Mesodermal cell (in vitro differentiated cells): ENCODE measurements at regions not wholly inside any gene's neighbourhood (a gene's known extent, or its start where the extent isn't known, plus 50 kb on each side); places are given as distances from the start of the nearest gene placed in this dataset.

Source experiments
- H3K27ac ChIP-seq: 2 replicates; pipeline ENCODE4 v1.7.0; 2013; ENCODE audit warnings: mild to moderate bottlenecking, low read depth, low read length, moderate library complexity; ENCODE audit not compliant: severe bottlenecking
- H3K36me3 ChIP-seq: 2 replicates; pipeline ENCODE4 v1.7.1; 2013; ENCODE audit warnings: mild to moderate bottlenecking, low read length, moderate library complexity; ENCODE audit not compliant: control insufficient read depth, insufficient read depth
- H3K4me1 ChIP-seq: one replicate; pipeline ENCODE4 v1.7.1; 2013; ENCODE audit warnings: mild to moderate bottlenecking, low read length; ENCODE audit not compliant: insufficient read depth, control insufficient read depth, poor library complexity, severe bottlenecking
- H3K4me3 ChIP-seq: 2 replicates; pipeline ENCODE4 v1.7.0; 2013; ENCODE audit warnings: low read length, control low read depth, mild to moderate bottlenecking; ENCODE audit not compliant: insufficient read depth, poor library complexity, severe bottlenecking; ENCODE audit errors: extremely low read depth
- H3K9me3 ChIP-seq: 2 replicates; pipeline ENCODE4 v1.7.1; 2013; ENCODE audit warnings: mild to moderate bottlenecking, low read length, moderate library complexity; ENCODE audit not compliant: control insufficient read depth
- WGBS, 2 experiments: methylation state at CpG; one replicate each; pipeline ENCODE4 v1.1.5; 2013; ENCODE audit warnings: missing lambda C conversion rate in 2 of 2; ENCODE audit not compliant: insufficient coverage in 2 of 2; 5-methylcytosine and 5-hydroxymethylcytosine counted together

DNA sequence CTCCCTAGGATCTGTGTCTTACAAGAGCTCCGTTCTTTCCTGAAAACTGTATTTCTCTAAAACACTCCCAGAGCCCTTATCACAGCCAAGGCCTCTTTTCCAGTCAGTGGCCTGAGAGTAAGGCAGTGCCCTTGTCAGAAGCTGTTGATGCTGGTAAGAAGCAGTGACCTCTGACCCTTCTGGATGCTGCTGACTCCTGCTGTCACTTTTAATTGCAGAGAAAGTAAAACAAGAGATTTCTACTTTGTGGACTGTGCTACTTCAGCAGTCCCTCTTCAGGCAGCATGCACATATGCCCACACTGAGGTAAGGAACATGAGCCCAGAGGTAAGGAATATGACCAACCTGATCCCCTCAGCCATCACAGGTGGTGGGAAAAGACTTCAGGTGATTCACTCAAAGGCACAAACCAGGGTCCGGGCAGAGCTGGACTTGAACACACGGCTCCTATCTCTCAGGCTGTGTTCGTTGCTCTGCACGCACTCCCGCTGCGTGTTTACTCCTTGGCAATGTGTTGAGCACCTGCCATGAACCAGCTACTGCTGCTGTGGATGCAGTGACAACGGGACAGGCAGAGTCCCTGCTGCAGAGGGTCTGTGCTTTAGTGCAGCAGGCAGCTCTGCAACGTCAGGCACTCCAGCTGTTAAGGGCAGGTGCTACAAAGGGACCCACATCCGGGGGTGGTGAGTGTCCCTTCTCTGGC is 201.9 kb upstream of the CST7 start:
- 73 to 82% methylated on average over 8 of the region's 10 CpGs for WGBS, 2 experiments
- H3K4me1 ChIP-seq, result no peaks in the 10 kb centered on the region
- H3K4me3 ChIP-seq, result no peak overlapping the region
- no peaks in the 10 kb centered on the region for H3K36me3 ChIP-seq
- no peak overlapping the region for H3K27ac ChIP-seq
- H3K9me3 ChIP-seq, result no peaks in the 10 kb centered on the region

DNA sequence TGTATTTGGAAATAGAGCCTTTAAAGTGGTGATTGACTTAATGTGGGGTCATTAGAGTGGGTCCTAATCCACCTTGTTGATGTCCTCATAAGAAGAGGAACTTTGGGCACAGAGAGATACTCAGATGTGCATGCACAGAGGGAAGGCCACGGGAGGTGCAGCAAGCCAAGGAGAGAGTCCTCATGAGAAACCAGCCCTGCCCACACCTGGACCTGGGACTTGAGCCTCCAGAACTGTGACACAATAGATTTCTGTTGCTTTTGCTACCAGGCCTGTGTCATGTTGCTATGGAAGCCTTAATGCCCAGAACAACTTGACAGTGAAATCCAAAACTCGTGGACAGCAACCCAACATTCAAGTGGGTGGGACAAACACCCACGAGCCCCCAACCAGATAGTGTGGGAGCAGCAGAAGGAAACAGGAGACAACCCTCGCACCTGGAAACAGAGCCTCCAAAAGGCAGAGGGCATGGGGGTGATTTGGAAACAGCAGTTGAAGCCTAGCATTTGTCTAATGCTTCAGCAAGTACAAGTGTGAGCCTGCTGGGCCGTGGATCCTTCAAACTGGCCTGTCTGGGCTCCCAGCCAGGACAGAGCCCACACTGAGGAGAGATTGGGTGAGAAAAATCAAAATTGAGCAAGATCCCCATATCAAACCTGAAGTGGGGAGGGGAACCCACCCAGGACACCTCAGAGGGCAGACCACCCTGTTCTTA is 201.0 kb upstream of the CST7 start:
- H3K27ac ChIP-seq, result no peak overlapping the region
- 87 to 89% methylated on average over 5 of the region's 5 CpGs for WGBS, 2 experiments
- no peak overlapping the region for H3K4me3 ChIP-seq
- H3K4me1 ChIP-seq, result no peaks in the 10 kb centered on the region
- H3K36me3 ChIP-seq, result no peaks in the 10 kb centered on the region
- no peaks in the 10 kb centered on the region for H3K9me3 ChIP-seq

DNA sequence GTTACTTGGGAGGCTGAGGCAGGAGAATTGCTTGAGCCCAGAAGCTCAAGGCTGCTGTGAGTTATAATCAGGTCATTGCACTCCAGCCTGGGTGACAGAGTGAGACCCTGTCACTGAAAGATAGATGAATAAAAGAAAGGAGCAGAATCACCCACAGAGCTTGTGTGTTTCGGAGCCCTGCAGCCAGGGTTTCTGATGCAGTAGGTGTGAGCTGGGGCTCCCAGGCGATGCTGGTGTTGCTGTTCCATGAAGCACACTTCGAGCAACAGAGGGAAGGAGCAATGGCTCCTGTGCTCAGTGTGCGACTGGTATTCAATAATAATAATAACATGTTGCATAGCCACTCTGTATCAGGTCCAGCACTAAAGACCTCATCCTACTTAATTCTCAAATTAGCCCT is 197.5 kb upstream of the CST7 start:
- no peaks in the 10 kb centered on the region for H3K9me3 ChIP-seq
- H3K4me3 ChIP-seq, result no peak overlapping the region
- H3K4me1 ChIP-seq, result no peaks in the 10 kb centered on the region
- 100% methylated on average over 4 of the region's 4 CpGs; no CpG with 5 or more reads in 1 of the 2 experiments for WGBS, 2 experiments
- no peak overlapping the region for H3K27ac ChIP-seq
- H3K36me3 ChIP-seq, result no peaks in the 10 kb centered on the region

DNA sequence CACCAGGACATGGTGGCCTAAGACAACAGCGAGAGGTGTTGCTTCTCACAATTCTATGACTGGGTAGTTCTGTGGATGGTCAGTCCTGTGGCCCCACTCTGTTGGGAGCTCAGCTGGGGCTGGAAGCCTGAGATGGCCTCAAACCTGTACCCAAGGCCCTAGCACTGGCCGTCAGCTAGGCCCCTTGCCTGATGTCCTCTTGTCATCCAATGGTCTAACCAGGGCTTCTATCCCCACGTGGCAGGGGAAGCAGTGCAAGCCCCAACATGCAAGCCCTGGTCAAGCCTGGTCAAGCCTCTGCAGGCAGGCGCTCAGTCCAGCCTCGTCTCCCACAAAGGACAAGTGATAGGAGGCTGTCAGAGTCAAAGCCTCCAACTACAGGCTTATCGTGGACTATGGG is 196.5 kb upstream of the CST7 start:
- Histone ChIP-seq H3K4me3 (no peak overlapping the region), H3K27ac (no peak overlapping the region), H3K4me1 (no peaks in the 10 kb centered on the region), H3K36me3 (no peaks in the 10 kb centered on the region), H3K9me3 (no peaks in the 10 kb centered on the region)
- WGBS, 2 experiments, result 88 to 93% methylated on average over 4 of the region's 6 CpGs

DNA sequence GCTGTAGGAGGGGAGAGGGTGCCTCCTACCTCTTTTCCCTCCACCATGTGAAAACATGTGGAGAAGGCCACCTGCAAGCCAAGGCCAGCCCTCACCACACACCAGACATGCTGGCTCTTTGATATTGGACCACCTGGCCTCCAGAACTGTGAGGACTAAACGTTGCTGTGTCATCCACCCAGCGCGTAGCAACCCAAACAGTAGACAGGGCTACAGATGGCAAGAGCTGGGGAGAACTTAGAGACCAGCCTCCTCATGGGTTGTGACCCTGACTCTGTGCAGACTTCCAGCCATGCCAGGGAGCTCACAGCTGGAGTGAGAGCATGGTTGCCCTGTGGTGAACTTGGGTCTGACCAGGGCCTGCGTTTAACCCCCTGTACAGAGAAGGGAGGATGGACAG is 195.9 kb upstream of the CST7 start:
- no peaks in the 10 kb centered on the region for H3K36me3 ChIP-seq
- H3K27ac ChIP-seq, result no peak overlapping the region
- H3K9me3 ChIP-seq, result no peaks in the 10 kb centered on the region
- H3K4me3 ChIP-seq, result no peak overlapping the region
- 92% methylated on average over 4 of the region's 4 CpGs for WGBS, 2 experiments
- no peaks in the 10 kb centered on the region for H3K4me1 ChIP-seq

DNA sequence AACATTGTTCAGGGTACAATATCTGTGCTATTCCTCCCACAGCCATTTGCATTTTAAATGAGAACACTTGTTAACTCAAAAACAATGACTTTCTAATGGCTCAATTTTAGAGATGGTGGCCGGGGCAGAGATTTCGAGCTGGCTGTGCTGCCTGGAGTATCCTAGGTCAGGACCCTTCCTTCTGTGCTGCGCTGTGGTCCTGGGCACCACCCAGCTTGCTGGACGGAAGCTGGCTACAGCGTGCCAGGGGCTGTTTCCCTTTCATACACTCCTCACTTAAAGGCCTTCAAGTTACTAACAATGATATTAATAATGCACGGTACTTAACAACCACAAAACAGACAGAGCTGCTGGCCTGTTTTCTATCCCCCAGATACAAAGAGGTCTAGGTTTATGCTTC is 194.4 kb upstream of the CST7 start:
- no peaks in the 10 kb centered on the region for H3K9me3 ChIP-seq
- H3K27ac ChIP-seq, result no peak overlapping the region
- no peak overlapping the region for H3K4me3 ChIP-seq
- no peaks in the 10 kb centered on the region for H3K4me1 ChIP-seq
- no peaks in the 10 kb centered on the region for H3K36me3 ChIP-seq
- WGBS, 2 experiments, result 91 to 93% methylated on average over 5 to 6 of the region's 6 CpGs

DNA sequence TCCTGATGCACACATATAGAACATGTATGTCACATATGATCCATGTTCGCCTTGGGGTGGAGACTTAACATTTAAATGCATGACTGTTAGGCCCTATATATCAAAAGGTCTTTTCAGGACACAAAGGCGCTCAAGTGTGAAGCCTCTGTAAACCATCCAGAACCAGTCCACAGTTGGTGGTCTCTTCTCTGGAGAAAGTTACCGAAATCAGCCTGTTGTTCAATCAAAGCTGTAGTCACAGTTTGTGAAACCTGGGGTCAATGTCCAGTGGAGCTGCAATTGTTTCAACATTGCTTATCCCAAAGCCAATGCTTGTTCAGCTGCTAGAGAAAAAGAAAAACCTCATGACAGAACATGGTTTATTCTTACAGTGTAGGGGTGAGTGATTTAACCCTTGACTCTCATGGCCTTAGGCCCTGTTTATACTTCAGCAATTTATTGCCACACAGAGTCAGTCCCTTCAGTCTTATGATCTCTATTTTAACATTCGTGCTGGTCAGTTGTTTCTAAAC is 193.6 kb upstream of the CST7 start:
- 77 to 94% methylated on average over 2 to 3 of the region's 4 CpGs for WGBS, 2 experiments
- Histone ChIP-seq H3K9me3 (peaks cover 3% of the 10 kb centered on the region), H3K36me3 (no peaks in the 10 kb centered on the region), H3K27ac (peak overlapping the region; percentile 29), H3K4me1 (no peaks in the 10 kb centered on the region), H3K4me3 (no peak overlapping the region)

DNA sequence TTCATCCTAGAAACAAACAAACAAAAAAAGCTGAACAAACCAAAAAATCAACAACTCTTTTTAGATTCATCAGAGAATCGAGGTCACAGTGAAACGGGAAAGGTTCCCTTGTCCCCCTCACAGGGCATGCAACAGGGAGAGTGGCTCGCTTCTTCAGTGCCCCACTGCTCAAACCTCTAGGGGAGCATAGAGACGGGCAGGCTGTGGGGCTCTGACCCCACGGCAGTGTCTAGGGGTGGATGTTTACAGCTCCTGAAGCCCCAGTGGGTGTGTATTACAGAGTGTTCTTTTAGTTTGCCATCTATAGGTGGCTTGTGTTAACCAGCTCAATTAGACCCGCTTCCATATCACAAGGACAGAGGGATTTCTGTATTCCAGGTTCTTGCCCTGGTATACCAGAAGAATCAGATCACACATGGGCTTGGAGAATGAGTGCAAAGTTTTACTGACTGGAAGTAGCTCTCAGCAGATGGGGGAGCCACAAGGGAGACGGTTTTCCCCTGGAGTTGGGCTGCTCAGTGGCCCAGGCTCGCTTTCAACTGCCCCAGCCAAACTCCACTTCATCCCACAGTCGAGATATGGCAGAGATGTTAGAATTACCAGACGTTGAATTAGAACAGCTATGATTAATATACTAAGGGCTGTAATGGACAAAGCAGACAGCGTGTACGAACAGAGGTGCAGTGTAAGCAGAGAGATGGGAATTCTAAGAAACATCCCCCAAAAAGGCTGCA is 192.6 kb upstream of the CST7 start:
- Histone ChIP-seq H3K4me3 (no peak overlapping the region), H3K9me3 (peaks cover 5% of the 10 kb centered on the region), H3K27ac (no peak overlapping the region), H3K4me1 (no peaks in the 10 kb centered on the region), H3K36me3 (no peaks in the 10 kb centered on the region)
- 74 to 76% methylated on average over 5 of the region's 12 CpGs for WGBS, 2 experiments

DNA sequence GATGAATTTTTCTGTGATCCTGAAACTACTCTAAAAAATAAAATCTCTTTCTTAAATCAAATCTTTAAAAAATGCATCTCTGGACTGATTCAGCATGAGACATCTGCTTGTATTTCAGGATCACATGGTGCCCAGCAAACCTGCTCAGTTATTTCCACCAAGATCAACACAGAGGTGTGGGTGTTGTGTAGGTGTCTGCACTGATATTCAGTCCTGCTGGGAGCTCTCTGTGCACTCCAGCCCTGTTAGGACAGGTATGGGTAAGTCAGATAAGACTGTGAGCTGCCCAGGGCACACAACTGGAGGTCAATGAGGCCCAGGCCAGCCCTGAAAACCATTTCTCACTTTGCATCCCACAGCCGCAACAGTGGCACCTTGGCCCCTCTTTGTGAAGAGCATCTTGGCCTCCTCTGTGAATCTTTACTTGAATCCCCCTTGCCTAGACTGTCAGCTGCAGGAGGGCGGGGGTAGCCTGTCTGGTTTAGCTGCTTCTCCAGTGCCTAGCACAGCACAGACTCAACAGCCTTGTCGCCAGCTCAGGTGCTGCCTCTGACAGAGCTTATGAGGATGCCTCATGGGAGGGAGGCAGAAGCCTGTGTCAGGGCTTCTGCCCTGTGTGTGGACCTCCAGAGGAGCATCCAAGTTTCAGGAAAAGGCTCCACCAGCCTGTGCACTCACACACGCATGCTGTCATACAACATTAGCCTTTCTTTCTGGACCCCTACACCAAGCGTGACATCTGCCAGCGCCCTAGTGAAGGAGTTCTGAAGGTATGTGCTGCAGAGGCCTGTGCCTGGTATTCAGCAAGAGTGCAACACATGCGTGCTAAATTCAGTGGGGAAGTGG is 187.6 kb upstream of the CST7 start:
- no peaks in the 10 kb centered on the region for H3K4me1 ChIP-seq
- peaks cover 5% of the 10 kb centered on the region for H3K9me3 ChIP-seq
- H3K27ac ChIP-seq, result no peak overlapping the region
- H3K36me3 ChIP-seq, result no peaks in the 10 kb centered on the region
- WGBS, 2 experiments, result 86 to 92% methylated on average over 2 of the region's 7 CpGs
- H3K4me3 ChIP-seq, result no peak overlapping the region

DNA sequence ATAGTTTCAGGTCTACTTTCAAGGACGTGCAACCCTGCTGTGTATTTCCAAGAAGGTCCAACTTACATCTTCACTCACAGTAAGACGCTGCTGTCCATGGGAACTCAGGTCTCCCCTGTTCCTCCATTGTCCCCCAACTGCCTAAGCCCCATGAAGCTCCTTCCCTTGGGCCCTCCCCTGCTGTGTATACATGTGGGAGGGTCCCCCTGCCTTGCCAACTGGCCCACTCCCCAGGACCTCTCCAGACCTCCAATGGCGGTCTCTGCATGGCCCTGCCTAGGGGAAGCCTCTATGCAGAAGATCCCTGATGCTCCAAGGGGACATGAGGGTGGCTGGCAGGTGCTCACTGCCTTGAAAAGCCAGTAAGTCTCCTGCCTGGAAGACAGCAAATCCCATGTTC is 186.7 kb upstream of the CST7 start:
- WGBS, 2 experiments, result 86 to 89% methylated on average over 2 to 3 of the region's 3 CpGs
- no peaks in the 10 kb centered on the region for H3K4me1 ChIP-seq
- H3K9me3 ChIP-seq, result peaks cover 5% of the 10 kb centered on the region
- no peak overlapping the region for H3K27ac ChIP-seq
- no peaks in the 10 kb centered on the region for H3K36me3 ChIP-seq
- H3K4me3 ChIP-seq, result no peak overlapping the region
